DND-41 (cell line): ENCODE measurements at regions not wholly inside any gene's neighbourhood (a gene's known extent, or its start where the extent isn't known, plus 50 kb on each side); places are given as distances from the start of the nearest gene placed in this dataset.

Experiments
- ATAC-seq: fragments of 200-7000 bp; cut with Tn5 transposase; 3 replicates; pipeline ENCODE4 v1.9.1; 2021; ENCODE audit warnings: low read depth; ENCODE audit not compliant: insufficient read depth
- DNase-seq: peaks from one replicate; pipeline ENCODE4 v3.0.0-alpha.2; 2020
- H2AFZ ChIP-seq: 2 replicates; pipeline ENCODE4 v1.6.0; 2012; ENCODE audit warnings: low read depth, low read length
- H3K27ac ChIP-seq: 2 replicates; pipeline ENCODE4 v1.5.1; 2012; ENCODE audit warnings: low read length, inconsistent platforms
- H3K27me3 ChIP-seq: fragments of 200-600 bp; sonication (generic); 2 replicates; pipeline ENCODE4 v1.6.0; 2012; ENCODE audit warnings: low read length, mild to moderate bottlenecking, inconsistent platforms; ENCODE audit not compliant: insufficient read depth, poor library complexity
- H3K36me3 ChIP-seq: 2 replicates; pipeline ENCODE4 v1.5.1; 2012; ENCODE audit warnings: low read length, inconsistent platforms; ENCODE audit not compliant: insufficient read depth
- H3K4me1 ChIP-seq: 2 replicates; pipeline ENCODE4 v1.5.1; 2012; ENCODE audit warnings: mild to moderate bottlenecking, low read length; ENCODE audit not compliant: insufficient read depth
- H3K4me2 ChIP-seq: 2 replicates; pipeline ENCODE4 v1.6.0; 2012; ENCODE audit warnings: mild to moderate bottlenecking, moderate library complexity, low read length, inconsistent platforms; ENCODE audit not compliant: insufficient read depth
- H3K4me3 ChIP-seq, 2 experiments: fragments of 200-600 bp in 1 of 2; shearing (Covaris generic) in 1 of 2; 2 replicates each; pipeline ENCODE4 v1.5.1; 2012 to 2016; ENCODE audit warnings: inconsistent platforms in 2 of 2, low read length in 2 of 2, mild to moderate bottlenecking in 2 of 2, low read depth in 1 of 2, moderate library complexity in 1 of 2
- H3K79me2 ChIP-seq: 2 replicates; pipeline ENCODE4 v1.6.0; 2012; ENCODE audit warnings: low read length, inconsistent platforms; ENCODE audit not compliant: insufficient read depth
- H3K9ac ChIP-seq: 2 replicates; pipeline ENCODE4 v1.6.0; 2012; ENCODE audit warnings: low read depth, mild to moderate bottlenecking, inconsistent platforms, low read length, moderate library complexity
- H3K9me3 ChIP-seq: 2 replicates; pipeline ENCODE4 v1.5.1; 2012; ENCODE audit warnings: low read length, moderate library complexity, mild to moderate bottlenecking, inconsistent platforms; ENCODE audit not compliant: insufficient read depth, severe bottlenecking
- H4K20me1 ChIP-seq: 2 replicates; pipeline ENCODE4 v1.6.0; 2012; ENCODE audit warnings: low read length; ENCODE audit not compliant: insufficient read depth
- EZH2 ChIP-seq: IDR thresholded peaks from 3 replicates; pipeline ENCODE4 v1.6.1; 2012; ENCODE audit warnings: borderline replicate concordance, low read depth, mild to moderate bottlenecking, moderate library complexity, low read length, inconsistent platforms; ENCODE audit not compliant: severe bottlenecking
- TF ChIP-seq, protein P1 (sequence below): IDR thresholded peaks from 2 replicates; pipeline ENCODE4 v1.5.1; 2012; ENCODE audit warnings: borderline replicate concordance, low read length, moderate library complexity, mild to moderate bottlenecking; ENCODE audit not compliant: poor library complexity, severe bottlenecking; ENCODE audit errors: extremely low read depth

DNA sequence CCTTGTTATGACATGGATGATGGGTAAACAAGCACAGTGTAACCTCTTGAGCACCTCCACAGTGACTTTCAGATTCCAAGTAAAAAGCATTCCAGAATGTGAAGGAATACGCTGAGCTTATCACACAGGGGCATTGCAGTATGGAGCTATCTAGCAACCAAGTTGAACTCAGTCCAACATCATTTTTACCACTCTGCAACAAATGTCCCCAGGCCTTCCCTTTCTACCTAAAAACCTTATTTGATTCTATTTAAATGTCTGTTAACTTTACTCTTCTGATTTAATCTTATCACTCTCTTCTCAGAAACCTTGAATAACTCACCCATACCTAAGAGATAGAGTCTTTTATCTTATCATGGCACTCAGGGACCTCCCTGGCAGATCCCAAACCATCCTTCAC lies 195.8 kb upstream of the CDYL start:
- ATAC-seq (no peak), DNase-seq (no peak)
- Histone ChIP-seq H2AFZ (no peak overlapping the region), H3K27me3 (no peaks in the 10 kb centered on the region), H3K36me3 (no peaks in the 10 kb centered on the region), H3K9ac (no peak overlapping the region), H3K79me2 (no peaks in the 10 kb centered on the region), H3K4me3 (no peak overlapping the region), H4K20me1 (no peaks in the 10 kb centered on the region), H3K27ac (no peak overlapping the region), H3K4me2 (no peak overlapping the region), H3K4me1 (no peaks in the 10 kb centered on the region), H3K9me3 (no peaks in the 10 kb centered on the region)
- TF ChIP-seq EZH2, result no peak
- TF ChIP-seq, protein P1, sequence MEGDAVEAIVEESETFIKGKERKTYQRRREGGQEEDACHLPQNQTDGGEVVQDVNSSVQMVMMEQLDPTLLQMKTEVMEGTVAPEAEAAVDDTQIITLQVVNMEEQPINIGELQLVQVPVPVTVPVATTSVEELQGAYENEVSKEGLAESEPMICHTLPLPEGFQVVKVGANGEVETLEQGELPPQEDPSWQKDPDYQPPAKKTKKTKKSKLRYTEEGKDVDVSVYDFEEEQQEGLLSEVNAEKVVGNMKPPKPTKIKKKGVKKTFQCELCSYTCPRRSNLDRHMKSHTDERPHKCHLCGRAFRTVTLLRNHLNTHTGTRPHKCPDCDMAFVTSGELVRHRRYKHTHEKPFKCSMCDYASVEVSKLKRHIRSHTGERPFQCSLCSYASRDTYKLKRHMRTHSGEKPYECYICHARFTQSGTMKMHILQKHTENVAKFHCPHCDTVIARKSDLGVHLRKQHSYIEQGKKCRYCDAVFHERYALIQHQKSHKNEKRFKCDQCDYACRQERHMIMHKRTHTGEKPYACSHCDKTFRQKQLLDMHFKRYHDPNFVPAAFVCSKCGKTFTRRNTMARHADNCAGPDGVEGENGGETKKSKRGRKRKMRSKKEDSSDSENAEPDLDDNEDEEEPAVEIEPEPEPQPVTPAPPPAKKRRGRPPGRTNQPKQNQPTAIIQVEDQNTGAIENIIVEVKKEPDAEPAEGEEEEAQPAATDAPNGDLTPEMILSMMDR, result no peak

DNA sequence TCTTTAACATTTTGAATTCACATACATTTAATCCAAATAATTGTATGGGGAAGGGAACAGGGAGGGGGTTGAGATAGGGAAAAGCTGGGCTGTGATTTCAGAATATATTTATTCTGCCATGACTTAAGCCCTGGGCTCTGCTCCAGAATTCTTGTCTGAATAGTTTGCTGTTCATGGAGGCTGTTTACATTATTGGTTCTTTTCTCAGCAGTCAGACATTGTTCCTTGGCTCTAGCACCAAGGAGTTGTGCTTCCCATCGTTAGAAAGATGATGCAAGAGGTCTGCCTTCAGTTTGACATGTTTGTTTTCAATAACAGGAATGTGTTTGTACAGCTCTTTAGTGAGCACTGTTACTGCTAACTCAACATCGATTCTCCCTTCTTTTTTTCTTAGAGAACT lies 198.8 kb upstream of the CDYL start:
- no peak overlapping the region for H2AFZ ChIP-seq
- H3K79me2 ChIP-seq, result no peaks in the 10 kb centered on the region
- no peaks in the 10 kb centered on the region for H3K36me3 ChIP-seq
- H3K27ac ChIP-seq, result no peak overlapping the region
- no peak overlapping the region for H3K4me3 ChIP-seq
- no peak overlapping the region for H3K4me2 ChIP-seq
- H4K20me1 ChIP-seq, result no peaks in the 10 kb centered on the region
- H3K9me3 ChIP-seq, result no peaks in the 10 kb centered on the region
- H3K9ac ChIP-seq, result no peak overlapping the region
- ATAC-seq (no peak), DNase-seq (no peak)
- TF ChIP-seq, protein P1, result no peak
- no peak for TF ChIP-seq EZH2
- no peaks in the 10 kb centered on the region for H3K27me3 ChIP-seq
- no peaks in the 10 kb centered on the region for H3K4me1 ChIP-seq

GRCh38 chr6:4575714-4576113 lies 200.5 kb upstream of the CDYL start:
- H3K9ac ChIP-seq, result no peak overlapping the region
- H3K36me3 ChIP-seq, result no peaks in the 10 kb centered on the region
- no peak overlapping the region for H3K4me3 ChIP-seq
- H3K4me1 ChIP-seq, result no peaks in the 10 kb centered on the region
- no peak overlapping the region for H3K4me2 ChIP-seq
- no peaks in the 10 kb centered on the region for H4K20me1 ChIP-seq
- H3K27ac ChIP-seq, result no peak overlapping the region
- TF ChIP-seq, protein P1, result no peak
- TF ChIP-seq EZH2, result no peak
- no peaks in the 10 kb centered on the region for H3K79me2 ChIP-seq
- DNase-seq (no peak), ATAC-seq (no peak)
- H3K9me3 ChIP-seq, result peaks cover 10% of the 10 kb centered on the region
- no peak overlapping the region for H2AFZ ChIP-seq
- no peaks in the 10 kb centered on the region for H3K27me3 ChIP-seq

DNA sequence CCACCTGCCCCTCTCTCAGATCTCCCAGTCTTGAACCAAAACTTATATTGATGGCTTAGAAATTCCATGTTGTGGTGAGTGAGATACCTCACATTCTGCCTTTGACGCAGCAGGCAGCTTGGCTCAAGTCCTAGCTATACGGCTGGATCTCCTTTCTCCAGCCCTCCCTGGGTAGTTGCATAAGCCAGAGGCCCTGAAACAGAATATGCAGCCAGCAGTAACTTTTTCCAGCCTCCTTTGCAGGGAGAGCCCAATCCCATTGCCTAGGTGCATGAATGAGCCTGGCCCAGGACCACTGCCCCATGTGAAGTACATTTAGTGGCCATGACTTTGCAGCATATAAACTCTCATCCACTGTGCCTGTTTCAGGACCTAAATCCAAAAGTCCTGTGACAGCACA lies 202.2 kb upstream of the CDYL start:
- no peaks in the 10 kb centered on the region for H3K4me1 ChIP-seq
- H3K4me3 ChIP-seq, result no peak overlapping the region
- H3K27ac ChIP-seq, result no peak overlapping the region
- H3K9me3 ChIP-seq, result peaks cover 10% of the 10 kb centered on the region
- DNase-seq, result no peak
- no peaks in the 10 kb centered on the region for H3K36me3 ChIP-seq
- H3K79me2 ChIP-seq, result no peaks in the 10 kb centered on the region
- H3K4me2 ChIP-seq, result no peak overlapping the region
- no peaks in the 10 kb centered on the region for H3K27me3 ChIP-seq
- no peaks in the 10 kb centered on the region for H4K20me1 ChIP-seq
- no peak overlapping the region for H2AFZ ChIP-seq
- TF ChIP-seq, protein P1, result no peak
- no peak for TF ChIP-seq EZH2
- no peak overlapping the region for H3K9ac ChIP-seq
- ATAC-seq, result no peak
